ENCODE measurements at regions not wholly inside any gene's neighbourhood (a gene's known extent, or its start where the extent isn't known, plus 50 kb on each side); places are given as distances from the start of the nearest gene placed in this dataset.
"Not testable (repeated sequence)": the region's sequence is repeated elsewhere in the genome, so short reads cannot be mapped to it uniquely, and the experiment has no call there.

DNA sequence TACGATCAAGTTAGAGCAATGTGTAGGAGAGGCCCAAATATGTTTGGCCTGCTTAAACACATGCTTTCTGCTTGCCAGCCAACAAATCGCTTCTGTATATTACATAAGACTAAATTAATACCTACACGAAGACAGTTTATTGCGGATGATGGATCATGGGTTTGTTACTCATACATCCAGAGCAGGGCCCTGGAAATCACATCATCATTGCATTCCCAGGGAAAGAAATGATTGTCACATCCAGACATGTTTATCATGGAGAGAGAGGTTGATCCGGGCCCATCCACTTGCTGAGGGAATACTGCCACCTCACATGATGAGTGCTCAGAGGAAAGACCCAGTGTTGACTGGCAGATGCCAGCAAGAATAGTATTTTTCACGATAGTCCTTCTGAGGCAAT lies 282.6 kb downstream of the NUF2 start:
- H3K27ac Mint-ChIP-seq, result no peak overlapping the region
- H3K36me3 Mint-ChIP-seq (ENCODE audit: insufficient read depth), result no peaks in the 10 kb centered on the region
- H3K9me3 Mint-ChIP-seq, result peaks cover 13 to 23% of the 10 kb centered on the region in 2 donors
- ATAC-seq (replicated peaks), result no peak
- no peaks in the 10 kb centered on the region for H3K27me3 Mint-ChIP-seq
- no peaks in the 10 kb centered on the region for H3K4me1 Mint-ChIP-seq (ENCODE audit: low read depth in 2 of 2)
- H3K4me3 Mint-ChIP-seq, result no peak overlapping the region
- no peak for DNase-seq

GRCh38 chr1:163604896-163605295 lies 283.1 kb downstream of the NUF2 start:
- DNase-seq (no peak), ATAC-seq (replicated peaks) (no peak)
- H3K27me3 Mint-ChIP-seq, result no peaks in the 10 kb centered on the region
- H3K36me3 Mint-ChIP-seq (ENCODE audit: insufficient read depth), result no peaks in the 10 kb centered on the region
- H3K27ac Mint-ChIP-seq, result no peak overlapping the region
- H3K4me3 Mint-ChIP-seq, result no peak overlapping the region
- no peaks in the 10 kb centered on the region for H3K4me1 Mint-ChIP-seq (ENCODE audit: low read depth in 2 of 2)
- peaks cover 10 to 23% of the 10 kb centered on the region in 2 donors for H3K9me3 Mint-ChIP-seq

GRCh38 chr1:163608979-163609378 lies 287.2 kb downstream of the NUF2 start:
- Mint-ChIP-seq H3K36me3 (ENCODE audit: insufficient read depth) (no peaks in the 10 kb centered on the region), H3K4me3 (no peak overlapping the region), H3K4me1 (ENCODE audit: low read depth in 2 of 2) (no peaks in the 10 kb centered on the region), H3K9me3 (peaks cover 5 to 15% of the 10 kb centered on the region in 2 donors), H3K27me3 (no peaks in the 10 kb centered on the region), H3K27ac (no peak overlapping the region)
- ATAC-seq (replicated peaks) (no peak), DNase-seq (no peak)

DNA sequence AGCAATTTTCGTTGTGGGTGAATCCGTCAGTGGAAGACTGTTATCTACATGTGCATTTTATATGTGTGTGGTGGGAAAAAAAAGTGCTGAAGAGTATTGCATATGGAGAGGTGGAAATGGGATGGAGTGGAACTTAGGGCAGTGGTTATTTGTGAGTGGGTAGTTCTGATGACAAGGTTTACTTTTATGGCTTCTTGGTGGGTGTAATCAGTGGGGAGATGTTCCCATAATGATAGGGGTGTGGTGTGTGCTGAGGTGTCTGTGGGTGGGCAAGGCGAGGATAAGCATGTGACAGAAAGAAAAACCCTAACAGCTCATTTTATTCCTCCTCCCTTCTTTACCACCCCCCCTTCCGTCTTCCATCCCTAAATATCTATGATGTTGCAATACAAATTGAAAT lies 288.1 kb downstream of the NUF2 start:
- DNase-seq (no peak), ATAC-seq (replicated peaks) (no peak)
- no peaks in the 10 kb centered on the region for H3K4me1 Mint-ChIP-seq (ENCODE audit: low read depth in 2 of 2)
- no peak overlapping the region for H3K4me3 Mint-ChIP-seq
- peaks cover 3 to 15% of the 10 kb centered on the region in 2 donors for H3K9me3 Mint-ChIP-seq
- no peaks in the 10 kb centered on the region for H3K36me3 Mint-ChIP-seq (ENCODE audit: insufficient read depth)
- no peak overlapping the region for H3K27ac Mint-ChIP-seq
- H3K27me3 Mint-ChIP-seq, result no peaks in the 10 kb centered on the region

- Mint-ChIP-seq H3K27ac (no peak overlapping the region), H3K27me3 (no peaks in the 10 kb centered on the region), H3K4me1 (ENCODE audit: low read depth in 2 of 2) (no peaks in the 10 kb centered on the region), H3K9me3 (peaks cover 3 to 15% of the 10 kb centered on the region in 2 donors), H3K36me3 (ENCODE audit: insufficient read depth) (no peaks in the 10 kb centered on the region), H3K4me3 (no peak overlapping the region)
- no peak for ATAC-seq (replicated peaks)
- no peak for DNase-seq
Measured at GRCh38 chr1:163610486-163610885, 288.7 kb downstream of the NUF2 start.

GRCh38 chr1:163614361-163614760 lies 292.6 kb downstream of the NUF2 start:
- ATAC-seq (replicated peaks) (no peak), DNase-seq (no peak)
- H3K36me3 Mint-ChIP-seq (ENCODE audit: insufficient read depth), result no peaks in the 10 kb centered on the region
- no peak overlapping the region for H3K27ac Mint-ChIP-seq
- peaks cover 4 to 21% of the 10 kb centered on the region in 2 donors for H3K9me3 Mint-ChIP-seq
- H3K27me3 Mint-ChIP-seq, result no peaks in the 10 kb centered on the region
- no peak overlapping the region for H3K4me3 Mint-ChIP-seq
- H3K4me1 Mint-ChIP-seq (ENCODE audit: low read depth in 2 of 2), result no peaks in the 10 kb centered on the region

- ATAC-seq (replicated peaks) (no peak), DNase-seq (no peak)
- Mint-ChIP-seq H3K27me3 (no peaks in the 10 kb centered on the region), H3K36me3 (ENCODE audit: insufficient read depth) (peaks cover 4% of the 10 kb centered on the region), H3K4me3 (no peak overlapping the region), H3K9me3 (peaks cover 12 to 27% of the 10 kb centered on the region in 2 donors), H3K4me1 (ENCODE audit: low read depth in 2 of 2) (no peaks in the 10 kb centered on the region), H3K27ac (no peak overlapping the region)
Measured at GRCh38 chr1:163628034-163628773, 306.4 kb downstream of the NUF2 start.

DNA sequence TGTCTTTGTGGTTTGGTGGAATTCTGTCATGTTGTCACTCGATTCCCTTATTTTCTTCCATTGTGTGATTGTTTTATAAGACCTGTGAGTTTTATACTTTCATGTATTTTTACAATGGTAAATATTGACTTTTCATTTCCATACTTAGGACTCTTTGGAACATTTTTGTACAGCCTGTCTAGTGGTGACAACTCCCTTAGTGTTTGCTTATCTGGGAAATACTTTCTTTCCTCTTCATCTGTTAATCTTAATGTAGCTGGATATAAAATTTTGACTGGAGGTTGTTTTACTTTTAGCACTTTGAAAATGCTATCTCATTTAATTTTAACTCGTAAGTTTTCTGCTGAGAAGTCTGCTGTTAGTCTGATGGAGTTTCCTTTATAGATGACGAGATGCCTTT lies 310.5 kb downstream of the NUF2 start:
- H3K27me3 Mint-ChIP-seq, result no peaks in the 10 kb centered on the region
- no peaks in the 10 kb centered on the region for H3K36me3 Mint-ChIP-seq (ENCODE audit: insufficient read depth)
- ATAC-seq (replicated peaks), result no peak
- no peak overlapping the region for H3K27ac Mint-ChIP-seq
- H3K4me1 Mint-ChIP-seq (ENCODE audit: low read depth in 2 of 2), result no peaks in the 10 kb centered on the region
- no peak overlapping the region for H3K4me3 Mint-ChIP-seq
- no peak for DNase-seq
- peaks cover 12 to 17% of the 10 kb centered on the region in 2 donors for H3K9me3 Mint-ChIP-seq

DNA sequence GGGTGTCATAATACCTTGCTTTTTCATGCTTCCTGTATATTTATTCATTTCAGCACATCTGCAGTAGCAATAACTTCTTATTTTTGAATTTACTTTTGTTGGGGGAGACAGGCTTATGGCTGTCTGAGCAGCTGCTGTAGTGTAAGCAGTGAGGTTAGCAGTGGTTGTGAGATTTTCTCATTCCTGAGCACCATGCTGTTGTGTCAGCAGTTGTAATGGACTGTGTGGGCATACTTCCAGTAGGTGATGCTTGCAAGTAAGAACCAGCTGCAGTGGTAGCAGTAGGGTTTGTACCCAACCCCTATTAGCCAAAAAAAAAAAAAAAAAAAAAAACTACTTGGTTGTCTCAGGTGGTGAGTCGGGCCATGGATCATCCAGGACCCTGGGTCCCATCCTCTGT lies 311.6 kb downstream of the NUF2 start:
- Mint-ChIP-seq H3K4me3 (no peak overlapping the region), H3K9me3 (peaks cover 11 to 17% of the 10 kb centered on the region in 2 donors), H3K27ac (no peak overlapping the region), H3K36me3 (ENCODE audit: insufficient read depth) (no peaks in the 10 kb centered on the region), H3K4me1 (ENCODE audit: low read depth in 2 of 2) (no peaks in the 10 kb centered on the region), H3K27me3 (no peaks in the 10 kb centered on the region)
- ATAC-seq (replicated peaks), result no peak
- no peak for DNase-seq

- ATAC-seq (replicated peaks), result not testable (repeated sequence)
Measured at GRCh38 chr1:163645676-163646075, 323.9 kb downstream of the NUF2 start.

GRCh38 chr1:163650624-163651023 lies 328.9 kb downstream of the NUF2 start:
- H3K36me3 Mint-ChIP-seq (ENCODE audit: insufficient read depth), result no peaks in the 10 kb centered on the region
- no peak for DNase-seq
- no peak overlapping the region for H3K27ac Mint-ChIP-seq
- H3K9me3 Mint-ChIP-seq, result peaks cover 0 to 5% of the 10 kb centered on the region in 2 donors
- no peak overlapping the region for H3K4me3 Mint-ChIP-seq
- no peaks in the 10 kb centered on the region for H3K4me1 Mint-ChIP-seq (ENCODE audit: low read depth in 2 of 2)
- no peak for ATAC-seq (replicated peaks)
- no peaks in the 10 kb centered on the region for H3K27me3 Mint-ChIP-seq

More at GRCh38 chr1:163645676-163646075, 323.9 kb downstream of the NUF2 start:
- not testable (repeated sequence) for H3K9me3 Mint-ChIP-seq; H3K27me3 Mint-ChIP-seq; H3K4me3 Mint-ChIP-seq; DNase-seq; H3K4me1 Mint-ChIP-seq (ENCODE audit: low read depth in 2 of 2); H3K27ac Mint-ChIP-seq; H3K36me3 Mint-ChIP-seq (ENCODE audit: insufficient read depth)

DNA sequence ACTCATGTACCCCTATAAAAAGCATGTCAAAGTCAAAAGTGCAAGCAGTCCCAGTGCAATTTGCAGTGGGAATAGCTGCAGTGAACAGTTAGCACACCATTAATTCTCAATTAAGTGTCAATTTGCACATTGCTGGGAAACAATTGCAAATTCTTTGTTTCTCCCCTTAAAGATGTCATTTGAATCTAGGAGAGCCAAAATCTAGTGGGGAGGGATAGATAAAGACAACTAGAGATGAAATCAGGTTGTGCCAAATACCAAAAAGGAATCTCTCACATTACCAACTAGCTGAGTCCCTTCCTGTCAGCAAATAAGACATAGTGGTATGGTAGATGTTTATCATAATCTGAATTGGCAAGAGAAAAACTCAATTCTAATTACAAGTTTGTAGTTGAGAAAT lies 330.7 kb downstream of the NUF2 start:
- Mint-ChIP-seq H3K4me1 (ENCODE audit: low read depth in 2 of 2) (no peaks in the 10 kb centered on the region), H3K4me3 (no peak overlapping the region), H3K36me3 (ENCODE audit: insufficient read depth) (no peaks in the 10 kb centered on the region), H3K27ac (no peak overlapping the region), H3K9me3 (peaks cover 6 to 7% of the 10 kb centered on the region in 2 donors), H3K27me3 (no peaks in the 10 kb centered on the region)
- DNase-seq (no peak), ATAC-seq (replicated peaks) (no peak)

DNA sequence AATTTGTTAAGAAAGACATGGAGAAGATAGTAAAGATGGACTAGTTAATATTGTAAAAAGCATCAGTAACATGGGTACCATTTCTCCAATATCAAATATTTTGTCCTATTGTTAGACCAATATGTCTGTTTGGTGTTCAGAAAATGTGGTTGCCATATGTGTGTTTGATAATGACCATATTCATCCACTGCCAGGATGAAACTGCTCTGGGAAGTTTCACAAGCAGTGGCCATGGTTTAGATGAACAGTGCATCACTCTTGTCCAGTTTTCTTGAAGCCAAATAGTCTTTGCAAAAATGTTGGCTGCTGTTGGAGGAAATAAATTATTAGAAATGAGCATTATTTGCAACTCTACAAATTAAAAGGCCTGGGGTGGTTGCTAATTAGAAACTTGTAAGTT lies 333.8 kb downstream of the NUF2 start:
- H3K36me3 Mint-ChIP-seq (ENCODE audit: insufficient read depth), result no peaks in the 10 kb centered on the region
- H3K9me3 Mint-ChIP-seq, result peaks cover 6 to 7% of the 10 kb centered on the region in 2 donors
- no peak for ATAC-seq (replicated peaks)
- no peak for DNase-seq
- H3K27ac Mint-ChIP-seq, result no peak overlapping the region
- no peaks in the 10 kb centered on the region for H3K4me1 Mint-ChIP-seq (ENCODE audit: low read depth in 2 of 2)
- no peaks in the 10 kb centered on the region for H3K27me3 Mint-ChIP-seq
- no peak overlapping the region for H3K4me3 Mint-ChIP-seq

GRCh38 chr1:163656095-163656759 lies 334.5 kb downstream of the NUF2 start:
- H3K36me3 Mint-ChIP-seq (ENCODE audit: insufficient read depth), result no peaks in the 10 kb centered on the region
- DNase-seq, result no peak
- no peak overlapping the region for H3K4me3 Mint-ChIP-seq
- H3K4me1 Mint-ChIP-seq (ENCODE audit: low read depth in 2 of 2), result no peaks in the 10 kb centered on the region
- H3K27me3 Mint-ChIP-seq, result no peaks in the 10 kb centered on the region
- peaks cover 6 to 7% of the 10 kb centered on the region in 2 donors for H3K9me3 Mint-ChIP-seq
- no peak overlapping the region for H3K27ac Mint-ChIP-seq
- ATAC-seq (replicated peaks), result no peak
